Neural crest cell (in vitro differentiated cells): ENCODE measurements at regions not wholly inside any gene's neighbourhood (a gene's known extent, or its start where the extent isn't known, plus 50 kb on each side); places are given as distances from the start of the nearest gene placed in this dataset.

Source experiments
- DNase-seq: peaks from one replicate; pipeline ENCODE4 v3.0.0; 2021; ENCODE audit warnings: low read depth, mixed read lengths, low spot score
- H3K27ac Mint-ChIP-seq: one replicate; pipeline ENCODE4 v1.8.0; 2021; ENCODE audit warnings: mild to moderate bottlenecking, mixed read lengths; ENCODE audit not compliant: unreplicated experiment
- H3K27me3 Mint-ChIP-seq: 2 replicates; pipeline ENCODE4 v1.8.0; 2021; ENCODE audit warnings: low read depth, mild to moderate bottlenecking, mixed read lengths
- H3K36me3 Mint-ChIP-seq: 2 replicates; pipeline ENCODE4 v1.8.0; 2021; ENCODE audit warnings: low read depth, mild to moderate bottlenecking, mixed read lengths
- H3K4me1 Mint-ChIP-seq: 2 replicates; pipeline ENCODE4 v1.8.0; 2021; ENCODE audit warnings: mixed read lengths
- H3K4me3 Mint-ChIP-seq: one replicate; pipeline ENCODE4 v1.8.0; 2021; ENCODE audit warnings: mild to moderate bottlenecking, mixed read lengths
- H3K9me3 Mint-ChIP-seq: 2 replicates; pipeline ENCODE4 v1.8.0; 2021; ENCODE audit warnings: mixed read lengths
- CTCF ChIP-seq: fragments of 200-600 bp; sonication (generic); conservative IDR thresholded peaks from 2 replicates; pipeline ENCODE4 v1.5.0; 2021; ENCODE audit warnings: antibody characterized with exemption, mild to moderate bottlenecking

GRCh38 chr10:78869508-78870454 is 199.0 kb upstream of the ZMIZ1 start:
- peaks cover 5% of the 10 kb centered on the region for H3K4me1 Mint-ChIP-seq
- DNase-seq = no peak
- H3K27me3 Mint-ChIP-seq = no peaks in the 10 kb centered on the region
- no peaks in the 10 kb centered on the region for H3K36me3 Mint-ChIP-seq
- H3K4me3 Mint-ChIP-seq = no peak overlapping the region
- no peaks in the 10 kb centered on the region for H3K9me3 Mint-ChIP-seq
- H3K27ac Mint-ChIP-seq = no peak overlapping the region
- no peak for TF ChIP-seq CTCF

- no peak for DNase-seq
- Mint-ChIP-seq H3K9me3 (no peaks in the 10 kb centered on the region), H3K36me3 (no peaks in the 10 kb centered on the region), H3K4me1 (peaks cover 5% of the 10 kb centered on the region), H3K27ac (no peak overlapping the region), H3K4me3 (no peak overlapping the region), H3K27me3 (no peaks in the 10 kb centered on the region)
- no peak for TF ChIP-seq CTCF
These were observed 198.3 kb upstream of the ZMIZ1 start for GRCh38 chr10:78870458-78870857.

GRCh38 chr10:78871796-78872195 is 197.0 kb upstream of the ZMIZ1 start:
- DNase-seq = no peak
- no peak overlapping the region for H3K4me3 Mint-ChIP-seq

GRCh38 chr10:78873413-78873812 is 195.4 kb upstream of the ZMIZ1 start:
- Mint-ChIP-seq H3K4me3 (no peak overlapping the region), H3K27ac (no peak overlapping the region), H3K4me1 (no peaks in the 10 kb centered on the region), H3K27me3 (no peaks in the 10 kb centered on the region), H3K36me3 (no peaks in the 10 kb centered on the region), H3K9me3 (no peaks in the 10 kb centered on the region)
- no peak for DNase-seq
- TF ChIP-seq CTCF = no peak

More at GRCh38 chr10:78871796-78872195, 197.0 kb upstream of the ZMIZ1 start:
- H3K9me3 Mint-ChIP-seq = no peaks in the 10 kb centered on the region
- no peak for TF ChIP-seq CTCF
- no peaks in the 10 kb centered on the region for H3K27me3 Mint-ChIP-seq
- no peaks in the 10 kb centered on the region for H3K36me3 Mint-ChIP-seq
- no peaks in the 10 kb centered on the region for H3K4me1 Mint-ChIP-seq
- no peak overlapping the region for H3K27ac Mint-ChIP-seq

- Mint-ChIP-seq H3K27ac (no peak overlapping the region), H3K9me3 (peaks cover under 1% of the 10 kb centered on the region), H3K36me3 (peaks cover under 1% of the 10 kb centered on the region), H3K4me3 (no peak overlapping the region), H3K4me1 (no peaks in the 10 kb centered on the region), H3K27me3 (no peaks in the 10 kb centered on the region)
- DNase-seq = no peak
- TF ChIP-seq CTCF = no peak
These were observed 193.4 kb upstream of the ZMIZ1 start for GRCh38 chr10:78875331-78875877.
